ENCODE measurements at regions not wholly inside any gene's neighbourhood (a gene's known extent, or its start where the extent isn't known, plus 50 kb on each side); places are given as distances from the start of the nearest gene placed in this dataset.
A peak's percentile ranks its signal among the peaks of the same experiment; 100 is the strongest.
"Not testable (repeated sequence)": the region's sequence is repeated elsewhere in the genome, so short reads cannot be mapped to it uniquely, and the experiment has no call there.

- Histone ChIP-seq H3K4me1 (peaks cover 18% of the 10 kb centered on the region), H3K27me3 (no peaks in the 10 kb centered on the region), H3K36me3 (no peaks in the 10 kb centered on the region), H3K4me3 (peak overlapping the region; percentile 31), H3K27ac (peak overlapping the region; percentile 58), H3K9me3 (replicated peaks) (no peaks in the 10 kb centered on the region; the same call in 1 of the 2 replicates)
- peak; percentile 64 to 88 for DNase-seq
Observed at GRCh38 chr13:80840316-80840976, 499.5 kb upstream of the SPRY2 start.

GRCh38 chr13:80835902-80836301 lies 495.0 kb upstream of the SPRY2 start:
- no peak overlapping the region for H3K4me3 ChIP-seq
- no peaks in the 10 kb centered on the region for H3K36me3 ChIP-seq
- no peak overlapping the region for H3K27ac ChIP-seq
- H3K27me3 ChIP-seq, result no peaks in the 10 kb centered on the region
- H3K9me3 ChIP-seq (replicated peaks), result peaks cover 6% of the 10 kb centered on the region; the same call in 1 of the 2 replicates
- peaks cover 4% of the 10 kb centered on the region; the same call in 1 of the 2 replicates for H3K4me1 ChIP-seq
- no peak for DNase-seq

- no peak overlapping the region for H3K4me3 ChIP-seq
- H3K27me3 ChIP-seq, result no peaks in the 10 kb centered on the region
- peaks cover 24% of the 10 kb centered on the region for H3K9me3 ChIP-seq (replicated peaks)
- DNase-seq, result no peak
- no peaks in the 10 kb centered on the region for H3K36me3 ChIP-seq
- no peak overlapping the region for H3K27ac ChIP-seq
- no peaks in the 10 kb centered on the region for H3K4me1 ChIP-seq
Observed at GRCh38 chr13:80830431-80830830, 489.5 kb upstream of the SPRY2 start.

GRCh38 chr13:80828759-80829158 lies 487.8 kb upstream of the SPRY2 start:
- Histone ChIP-seq H3K4me1 (no peaks in the 10 kb centered on the region), H3K36me3 (no peaks in the 10 kb centered on the region), H3K9me3 (replicated peaks) (peaks cover 21% of the 10 kb centered on the region), H3K27me3 (no peaks in the 10 kb centered on the region), H3K27ac (no peak overlapping the region), H3K4me3 (no peak overlapping the region)
- DNase-seq, result no peak

GRCh38 chr13:80825276-80825675 lies 484.4 kb upstream of the SPRY2 start:
- Histone ChIP-seq H3K27me3 (no peaks in the 10 kb centered on the region), H3K9me3 (replicated peaks) (peaks cover 19% of the 10 kb centered on the region), H3K36me3 (no peaks in the 10 kb centered on the region), H3K4me3 (no peak overlapping the region), H3K27ac (no peak overlapping the region), H3K4me1 (no peaks in the 10 kb centered on the region)
- no peak for DNase-seq

- Histone ChIP-seq H3K27me3 (no peaks in the 10 kb centered on the region), H3K27ac (no peak overlapping the region), H3K36me3 (no peaks in the 10 kb centered on the region), H3K9me3 (replicated peaks) (peaks cover 12% of the 10 kb centered on the region), H3K4me3 (no peak overlapping the region), H3K4me1 (no peaks in the 10 kb centered on the region)
- DNase-seq, result no peak
Observed at GRCh38 chr13:80824229-80824628, 483.3 kb upstream of the SPRY2 start.

GRCh38 chr13:80823472-80823871 lies 482.5 kb upstream of the SPRY2 start:
- peaks cover 5% of the 10 kb centered on the region; the same call in 1 of the 2 replicates for H3K9me3 ChIP-seq (replicated peaks)
- no peak overlapping the region for H3K27ac ChIP-seq
- no peaks in the 10 kb centered on the region for H3K27me3 ChIP-seq
- H3K36me3 ChIP-seq, result no peaks in the 10 kb centered on the region
- H3K4me1 ChIP-seq, result no peaks in the 10 kb centered on the region
- H3K4me3 ChIP-seq, result no peak overlapping the region
- DNase-seq, result no peak

GRCh38 chr13:80821466-80821865 lies 480.5 kb upstream of the SPRY2 start:
- 0 out of 2 replicates have a peak, but pooled peaks cover 8% of the 10 kb centered on the region for H3K9me3 ChIP-seq (replicated peaks)
- H3K4me3 ChIP-seq, result no peak overlapping the region
- H3K4me1 ChIP-seq, result no peaks in the 10 kb centered on the region
- H3K36me3 ChIP-seq, result no peaks in the 10 kb centered on the region
- no peaks in the 10 kb centered on the region for H3K27me3 ChIP-seq
- no peak for DNase-seq
- H3K27ac ChIP-seq, result no peak overlapping the region

- no peaks in the 10 kb centered on the region for H3K27me3 ChIP-seq
- H3K4me1 ChIP-seq, result no peaks in the 10 kb centered on the region
- no peak for DNase-seq
- no peaks in the 10 kb centered on the region for H3K36me3 ChIP-seq
- no peak overlapping the region for H3K4me3 ChIP-seq
- 0 out of 2 replicates have a peak, but pooled peaks cover 3% of the 10 kb centered on the region for H3K9me3 ChIP-seq (replicated peaks)
- H3K27ac ChIP-seq, result no peak overlapping the region
Observed at GRCh38 chr13:80817979-80818378, 477.1 kb upstream of the SPRY2 start.

- no peak for DNase-seq
- Histone ChIP-seq H3K27ac (no peak overlapping the region), H3K4me1 (no peaks in the 10 kb centered on the region), H3K27me3 (no peaks in the 10 kb centered on the region), H3K36me3 (no peaks in the 10 kb centered on the region), H3K4me3 (no peak overlapping the region), H3K9me3 (replicated peaks) (peaks cover 7% of the 10 kb centered on the region; the same call in 1 of the 2 replicates)
Observed at GRCh38 chr13:80814541-80814940, 473.6 kb upstream of the SPRY2 start.

GRCh38 chr13:80810294-80810693 lies 469.4 kb upstream of the SPRY2 start:
- not testable (repeated sequence) for DNase-seq; H3K27me3 ChIP-seq; H3K27ac ChIP-seq; H3K4me3 ChIP-seq; H3K9me3 ChIP-seq (replicated peaks); H3K4me1 ChIP-seq; H3K36me3 ChIP-seq

GRCh38 chr13:80802946-80803345 lies 462.0 kb upstream of the SPRY2 start:
- Histone ChIP-seq H3K4me1 (no peaks in the 10 kb centered on the region), H3K27me3 (no peaks in the 10 kb centered on the region), H3K4me3 (no peak overlapping the region), H3K9me3 (replicated peaks) (no peaks in the 10 kb centered on the region; the same call in 1 of the 2 replicates), H3K27ac (no peak overlapping the region), H3K36me3 (no peaks in the 10 kb centered on the region)
- no peak for DNase-seq

- no peaks in the 10 kb centered on the region for H3K27me3 ChIP-seq
- no peak overlapping the region for H3K27ac ChIP-seq
- no peaks in the 10 kb centered on the region; the same call in 1 of the 2 replicates for H3K9me3 ChIP-seq (replicated peaks)
- no peak for DNase-seq
- no peaks in the 10 kb centered on the region for H3K4me1 ChIP-seq
- H3K4me3 ChIP-seq, result no peak overlapping the region
- H3K36me3 ChIP-seq, result no peaks in the 10 kb centered on the region
Observed at GRCh38 chr13:80798576-80799133, 457.7 kb upstream of the SPRY2 start.

- Histone ChIP-seq H3K4me1 (peaks cover 18% of the 10 kb centered on the region), H3K27me3 (no peaks in the 10 kb centered on the region), H3K36me3 (no peaks in the 10 kb centered on the region), H3K4me3 (no peak overlapping the region), H3K9me3 (replicated peaks) (no peaks in the 10 kb centered on the region), H3K27ac (no peak overlapping the region)
- no peak for DNase-seq
Observed at GRCh38 chr13:80787604-80788003, 446.7 kb upstream of the SPRY2 start.

- Histone ChIP-seq H3K36me3 (no peaks in the 10 kb centered on the region), H3K9me3 (replicated peaks) (no peaks in the 10 kb centered on the region), H3K4me3 (no peak overlapping the region; the same call in 1 of the 2 replicates), H3K27me3 (no peaks in the 10 kb centered on the region), H3K4me1 (peaks cover 18% of the 10 kb centered on the region), H3K27ac (peak overlapping the region; percentile 74)
- DNase-seq, result peak; percentile 50 to 80
Observed at GRCh38 chr13:80783926-80784565, 443.1 kb upstream of the SPRY2 start.
